Activated CD8-positive, alpha-beta T cell treated with anti-CD3 and anti-CD28 coated beads, Interleukin-2, amount 10 ng/mL, durations not matched to agents 7 days and 5 days (primary cell): ENCODE measurements at regions not wholly inside any gene's neighbourhood (a gene's known extent, or its start where the extent isn't known, plus 50 kb on each side); places are given as distances from the start of the nearest gene placed in this dataset.
"Not testable (repeated sequence)": the region's sequence is repeated elsewhere in the genome, so short reads cannot be mapped to it uniquely, and the experiment has no call there.

Source experiments
- ATAC-seq: fragments of 150-1000 bp; cut with Tn5 transposase; one replicate; pipeline ENCODE4 v1.10.0; 2021; ENCODE audit warnings: moderate library complexity
- CTCF ChIA-PET: fragments of 350-600 bp; sonication (Branson Sonifier 250); formaldehyde crosslinking; loops from one replicate; lab custom pipeline; 2021; ENCODE audit warnings: antibody characterized with exemption; lab: Charles Lee
- POLR2A ChIA-PET: fragments of 350-600 bp; sonication (Branson Sonifier 250); formaldehyde crosslinking; loops from one replicate; lab custom pipeline; 2021; ENCODE audit warnings: antibody characterized with exemption; lab: Charles Lee
- DNase-seq: peaks from one replicate; pipeline ENCODE4 v3.0.0-alpha.2; 2020
- H3K27ac Mint-ChIP-seq: one replicate; pipeline ENCODE4 v1.8.0; 2021; ENCODE audit warnings: mild to moderate bottlenecking, mixed read lengths
- H3K27me3 Mint-ChIP-seq: one replicate; pipeline ENCODE4 v1.8.0; 2021; ENCODE audit warnings: low read depth, mixed read lengths
- H3K36me3 Mint-ChIP-seq: one replicate; pipeline ENCODE4 v1.8.0; 2021; ENCODE audit warnings: low read depth, mixed read lengths
- H3K4me1 Mint-ChIP-seq: one replicate; pipeline ENCODE4 v1.8.0; 2021; ENCODE audit warnings: low read depth, mixed read lengths
- H3K4me3 Mint-ChIP-seq: one replicate; pipeline ENCODE4 v1.8.0; 2021; ENCODE audit warnings: mild to moderate bottlenecking, mixed read lengths
- H3K9me3 Mint-ChIP-seq: one replicate; pipeline ENCODE4 v1.8.0; 2022; ENCODE audit warnings: mixed read lengths; ENCODE audit not compliant: insufficient read depth

GRCh38 chr1:102659876-102660483 is 448.3 kb downstream of the COL11A1 start:
- H3K36me3 Mint-ChIP-seq, DNase-seq, H3K4me3 Mint-ChIP-seq, ATAC-seq, H3K4me1 Mint-ChIP-seq, CTCF ChIA-PET, H3K27me3 Mint-ChIP-seq, H3K27ac Mint-ChIP-seq, POLR2A ChIA-PET, H3K9me3 Mint-ChIP-seq: not testable (repeated sequence)

- ATAC-seq = no peak
- H3K4me3 Mint-ChIP-seq = no peak overlapping the region
- no peaks in the 10 kb centered on the region for H3K4me1 Mint-ChIP-seq
- no peak for DNase-seq
- H3K27ac Mint-ChIP-seq = no peak overlapping the region
- H3K9me3 Mint-ChIP-seq = peaks cover 4% of the 10 kb centered on the region
- no peaks in the 10 kb centered on the region for H3K27me3 Mint-ChIP-seq
- H3K36me3 Mint-ChIP-seq = no peaks in the 10 kb centered on the region
- ChIA-PET POLR2A (no interaction called here), CTCF (no interaction called here)
Measured at GRCh38 chr1:102655034-102655433, 453.3 kb downstream of the COL11A1 start.

DNA sequence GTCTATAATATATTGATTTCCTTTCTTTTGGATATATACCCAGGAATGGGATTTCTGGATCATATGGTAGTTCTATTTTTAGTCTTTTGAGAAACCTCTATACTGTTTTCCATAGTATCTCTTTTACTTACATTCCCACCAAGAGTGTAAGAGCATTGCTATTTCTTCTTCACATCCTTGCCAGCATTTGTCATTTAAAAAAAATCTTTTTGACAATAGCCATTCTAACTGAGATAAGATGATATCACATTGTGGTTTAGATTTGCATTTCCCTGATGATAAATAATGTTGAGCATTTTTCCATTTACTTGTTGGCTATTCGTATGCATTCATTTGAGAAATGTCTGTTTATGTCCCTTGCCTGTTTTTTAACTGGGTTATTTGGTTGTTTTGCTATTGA is 467.4 kb downstream of the COL11A1 start:
- H3K36me3 Mint-ChIP-seq = no peaks in the 10 kb centered on the region
- H3K9me3 Mint-ChIP-seq = peaks cover 9% of the 10 kb centered on the region
- POLR2A ChIA-PET = no interaction called here
- DNase-seq (no peak), ATAC-seq (no peak)
- no peaks in the 10 kb centered on the region for H3K4me1 Mint-ChIP-seq
- H3K27ac Mint-ChIP-seq = no peak overlapping the region
- CTCF ChIA-PET = no interaction called here
- no peaks in the 10 kb centered on the region for H3K27me3 Mint-ChIP-seq
- H3K4me3 Mint-ChIP-seq = no peak overlapping the region

GRCh38 chr1:102640312-102640711 is 468.0 kb downstream of the COL11A1 start:
- Mint-ChIP-seq H3K4me1 (no peaks in the 10 kb centered on the region), H3K36me3 (no peaks in the 10 kb centered on the region), H3K27ac (no peak overlapping the region), H3K9me3 (peaks cover 9% of the 10 kb centered on the region), H3K4me3 (no peak overlapping the region), H3K27me3 (no peaks in the 10 kb centered on the region)
- ChIA-PET POLR2A (no interaction called here), CTCF (no interaction called here)
- DNase-seq (no peak), ATAC-seq (no peak)

- ATAC-seq = no peak
Measured at GRCh38 chr1:102631691-102632090, 476.6 kb downstream of the COL11A1 start.

GRCh38 chr1:102630041-102630440 is 478.3 kb downstream of the COL11A1 start:
- H3K27ac Mint-ChIP-seq = no peak overlapping the region
- ATAC-seq (no peak), DNase-seq (no peak)
- ChIA-PET CTCF (no interaction called here), POLR2A (no interaction called here)
- no peaks in the 10 kb centered on the region for H3K4me1 Mint-ChIP-seq
- H3K36me3 Mint-ChIP-seq = no peaks in the 10 kb centered on the region
- H3K27me3 Mint-ChIP-seq = no peaks in the 10 kb centered on the region
- no peak overlapping the region for H3K4me3 Mint-ChIP-seq
- H3K9me3 Mint-ChIP-seq = no peaks in the 10 kb centered on the region

More at GRCh38 chr1:102631691-102632090, 476.6 kb downstream of the COL11A1 start:
- POLR2A ChIA-PET = no interaction called here
- H3K4me1 Mint-ChIP-seq = no peaks in the 10 kb centered on the region
- no peak overlapping the region for H3K4me3 Mint-ChIP-seq
- H3K27ac Mint-ChIP-seq = no peak overlapping the region
- DNase-seq = no peak
- H3K9me3 Mint-ChIP-seq = no peaks in the 10 kb centered on the region
- no peaks in the 10 kb centered on the region for H3K27me3 Mint-ChIP-seq
- H3K36me3 Mint-ChIP-seq = no peaks in the 10 kb centered on the region
- CTCF ChIA-PET = no interaction called here

DNA sequence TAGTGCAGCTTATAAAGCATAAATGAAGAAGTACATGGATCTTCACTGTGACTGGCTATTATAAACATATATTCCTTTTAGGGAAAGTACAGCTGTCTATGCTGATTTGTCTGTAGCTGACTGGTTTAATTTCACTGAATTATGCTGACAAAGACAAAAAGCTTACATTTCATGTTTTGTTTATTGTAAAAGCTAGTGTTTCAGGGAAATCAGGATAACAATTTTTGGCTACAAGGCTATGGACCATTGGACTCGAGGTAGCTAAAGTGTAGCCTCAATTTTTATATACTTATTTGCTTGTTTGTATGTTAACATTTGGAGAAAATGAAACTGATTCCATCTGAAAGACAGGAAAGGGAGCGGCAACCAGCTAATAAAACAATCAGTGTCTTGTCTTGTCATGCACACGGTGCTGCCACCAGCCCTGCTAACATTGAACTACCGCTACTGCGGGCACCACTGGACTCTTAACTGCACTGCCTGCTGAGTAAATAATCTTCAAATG is 480.2 kb downstream of the COL11A1 start:
- no peaks in the 10 kb centered on the region for H3K27me3 Mint-ChIP-seq
- no peaks in the 10 kb centered on the region for H3K9me3 Mint-ChIP-seq
- CTCF ChIA-PET = no interaction called here
- ATAC-seq (no peak), DNase-seq (no peak)
- no peak overlapping the region for H3K4me3 Mint-ChIP-seq
- H3K4me1 Mint-ChIP-seq = no peaks in the 10 kb centered on the region
- H3K27ac Mint-ChIP-seq = no peak overlapping the region
- no peaks in the 10 kb centered on the region for H3K36me3 Mint-ChIP-seq
- POLR2A ChIA-PET = no interaction called here

DNA sequence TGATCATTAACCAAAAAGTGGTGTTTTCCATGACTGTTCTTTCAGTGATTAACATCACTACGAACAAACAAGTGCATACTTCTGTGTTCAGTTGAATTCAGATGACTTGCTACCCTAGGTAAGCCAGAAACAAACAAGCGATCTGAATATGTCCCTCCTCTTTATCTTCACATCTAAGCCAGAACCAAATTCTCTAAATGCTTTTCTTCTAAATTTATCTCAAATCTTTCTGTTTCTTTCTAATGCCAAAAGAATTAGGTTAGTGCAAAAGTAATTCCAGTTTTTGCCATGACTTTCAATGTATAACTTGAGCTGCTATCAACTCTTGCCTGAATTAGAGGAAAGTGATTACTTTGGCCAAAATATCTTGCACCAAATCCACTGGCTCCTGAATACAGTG is 481.2 kb downstream of the COL11A1 start:
- no peak for DNase-seq
- ChIA-PET POLR2A (no interaction called here), CTCF (no interaction called here)
- H3K27ac Mint-ChIP-seq = no peak overlapping the region
- H3K4me3 Mint-ChIP-seq = no peak overlapping the region
- H3K4me1 Mint-ChIP-seq = no peaks in the 10 kb centered on the region
- H3K36me3 Mint-ChIP-seq = no peaks in the 10 kb centered on the region
- no peaks in the 10 kb centered on the region for H3K27me3 Mint-ChIP-seq
- ATAC-seq = no peak
- no peaks in the 10 kb centered on the region for H3K9me3 Mint-ChIP-seq

- Mint-ChIP-seq H3K27me3 (no peaks in the 10 kb centered on the region), H3K4me3 (no peak overlapping the region), H3K36me3 (no peaks in the 10 kb centered on the region), H3K27ac (no peak overlapping the region), H3K9me3 (peaks cover 6% of the 10 kb centered on the region), H3K4me1 (no peaks in the 10 kb centered on the region)
- no peak for DNase-seq
- CTCF ChIA-PET = no interaction called here
- ATAC-seq = no peak
- POLR2A ChIA-PET = no interaction called here
Measured at GRCh38 chr1:102615896-102616295, 492.4 kb downstream of the COL11A1 start.

DNA sequence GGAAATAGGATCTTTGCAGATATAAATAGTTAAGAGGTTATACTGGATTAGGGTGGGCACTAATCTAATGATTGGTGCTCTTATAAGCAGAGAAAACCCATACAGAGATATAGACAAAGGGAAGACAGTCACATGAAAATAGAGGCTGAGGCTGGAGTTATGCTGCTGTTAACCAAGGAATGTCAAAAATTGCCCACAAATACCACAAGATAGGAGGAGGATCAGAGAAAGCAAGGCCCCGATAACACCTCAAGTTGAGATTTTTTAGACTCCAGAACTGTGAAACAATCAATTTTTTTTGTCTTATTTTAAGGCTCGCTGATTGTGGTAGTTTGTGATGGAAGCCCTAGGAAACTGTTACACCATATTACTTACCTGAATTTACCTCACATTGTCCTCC is 513.2 kb downstream of the COL11A1 start:
- DNase-seq (no peak), ATAC-seq (no peak)
- no peaks in the 10 kb centered on the region for H3K36me3 Mint-ChIP-seq
- ChIA-PET POLR2A (no interaction called here), CTCF (no interaction called here)
- H3K4me1 Mint-ChIP-seq = no peaks in the 10 kb centered on the region
- no peaks in the 10 kb centered on the region for H3K9me3 Mint-ChIP-seq
- no peaks in the 10 kb centered on the region for H3K27me3 Mint-ChIP-seq
- no peak overlapping the region for H3K4me3 Mint-ChIP-seq
- no peak overlapping the region for H3K27ac Mint-ChIP-seq

- CTCF ChIA-PET = no interaction called here
- Mint-ChIP-seq H3K27me3 (no peaks in the 10 kb centered on the region), H3K9me3 (no peaks in the 10 kb centered on the region), H3K27ac (no peak overlapping the region), H3K4me1 (no peaks in the 10 kb centered on the region), H3K36me3 (no peaks in the 10 kb centered on the region), H3K4me3 (no peak overlapping the region)
- DNase-seq = no peak
- no peak for ATAC-seq
- POLR2A ChIA-PET = no interaction called here
Measured at GRCh38 chr1:102593276-102593675, 515.0 kb downstream of the COL11A1 start.

DNA sequence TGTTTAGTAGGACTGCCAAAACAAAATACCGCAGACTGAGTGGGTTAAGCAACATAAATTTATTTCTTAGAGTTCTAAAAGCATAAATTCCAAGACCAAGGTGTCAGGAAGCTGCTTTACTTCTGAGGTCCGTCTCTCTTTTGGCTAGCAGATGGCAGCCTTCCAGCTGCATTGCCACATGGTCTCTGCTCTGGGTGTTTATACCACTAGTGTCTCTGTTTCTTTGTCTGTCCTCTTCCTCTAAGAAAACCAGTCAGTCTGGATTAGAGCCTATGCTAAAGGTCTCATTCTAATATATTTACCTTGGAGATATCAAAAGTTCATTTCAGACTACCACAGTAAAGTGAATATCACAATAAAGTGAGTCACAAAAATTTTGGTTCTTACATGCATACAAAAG is 519.8 kb downstream of the COL11A1 start:
- H3K36me3 Mint-ChIP-seq = no peaks in the 10 kb centered on the region

DNA sequence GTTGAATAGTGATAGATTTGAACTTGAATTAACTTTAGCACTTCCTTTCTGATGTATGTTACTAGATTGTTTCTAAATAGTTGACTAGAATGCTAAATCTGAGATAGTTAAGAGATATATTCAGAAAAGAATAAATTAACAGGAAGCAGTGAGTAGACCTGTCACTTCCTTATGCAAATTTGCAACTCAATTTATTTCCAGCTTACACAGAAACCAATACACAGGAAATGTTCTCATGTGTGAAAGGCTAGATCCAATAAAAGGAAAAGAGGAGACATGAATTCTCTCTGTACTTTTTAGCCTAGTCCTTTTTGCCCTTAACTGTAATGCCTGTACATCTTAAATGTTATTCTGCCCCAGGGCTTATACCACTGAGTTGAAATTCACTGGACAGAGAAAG is 522.3 kb downstream of the COL11A1 start:
- DNase-seq (no peak), ATAC-seq (no peak)
- no peaks in the 10 kb centered on the region for H3K4me1 Mint-ChIP-seq
- CTCF ChIA-PET = no interaction called here
- no peak overlapping the region for H3K27ac Mint-ChIP-seq
- H3K4me3 Mint-ChIP-seq = no peak overlapping the region
- H3K9me3 Mint-ChIP-seq = no peaks in the 10 kb centered on the region
- no peaks in the 10 kb centered on the region for H3K36me3 Mint-ChIP-seq
- POLR2A ChIA-PET = no interaction called here
- no peaks in the 10 kb centered on the region for H3K27me3 Mint-ChIP-seq

More for the DNA sequence above, 519.8 kb downstream of the COL11A1 start:
- H3K4me1 Mint-ChIP-seq = no peaks in the 10 kb centered on the region
- no peak for DNase-seq
- POLR2A ChIA-PET = no interaction called here
- no peak overlapping the region for H3K27ac Mint-ChIP-seq
- no peak overlapping the region for H3K4me3 Mint-ChIP-seq
- no peak for ATAC-seq
- no peaks in the 10 kb centered on the region for H3K9me3 Mint-ChIP-seq
- CTCF ChIA-PET = no interaction called here
- no peaks in the 10 kb centered on the region for H3K27me3 Mint-ChIP-seq
